ENCODE measurements at regions not wholly inside any gene's neighbourhood (a gene's known extent, or its start where the extent isn't known, plus 50 kb on each side); places are given as distances from the start of the nearest gene placed in this dataset.
"Not testable (repeated sequence)": the region's sequence is repeated elsewhere in the genome, so short reads cannot be mapped to it uniquely, and the experiment has no call there.

DNA sequence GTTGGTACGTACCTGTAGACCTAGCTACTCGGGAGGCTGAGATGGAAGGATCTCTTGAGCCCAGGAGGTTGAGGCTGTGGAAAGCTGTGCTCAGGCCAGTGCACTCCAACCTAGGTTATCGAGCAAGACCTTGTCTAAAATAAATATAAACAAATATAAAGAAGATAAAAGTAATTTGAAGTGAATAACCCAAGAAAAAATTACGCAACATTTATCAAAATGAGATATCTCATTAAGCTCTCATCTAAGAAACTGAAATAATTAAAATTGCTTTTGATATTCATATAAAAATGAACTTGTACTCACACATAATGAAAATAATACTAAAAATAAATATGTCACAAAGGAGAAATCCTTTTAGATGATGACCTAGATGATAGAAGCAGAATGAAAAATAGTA lies 647.1 kb upstream of the NCAM2 start:
- no peak for DNase-seq (ENCODE audit: low spot score)

DNA sequence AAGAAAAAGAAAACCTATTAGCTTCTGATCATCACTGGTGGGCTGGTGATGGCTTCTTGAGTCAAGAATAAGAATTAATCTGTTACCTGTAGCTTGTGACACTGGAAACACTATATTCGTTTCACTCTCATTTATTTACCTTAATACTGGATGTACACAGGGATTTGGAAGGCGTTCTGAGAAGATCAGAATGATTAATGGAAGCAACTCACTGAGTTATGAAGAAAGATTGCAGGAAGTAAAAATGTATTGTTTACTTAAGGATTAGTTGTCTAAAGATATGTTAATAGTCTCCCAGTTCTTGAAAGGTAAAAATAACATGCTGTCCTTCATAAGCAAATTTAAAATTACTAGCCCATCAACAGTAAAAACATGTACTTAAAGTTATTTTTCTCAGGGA lies 644.9 kb upstream of the NCAM2 start:
- no peak for DNase-seq (ENCODE audit: low spot score)

GRCh38 chr21:20373031-20373430 lies 625.2 kb upstream of the NCAM2 start:
- no peak for DNase-seq (ENCODE audit: low spot score)

GRCh38 chr21:20377250-20377649 lies 621.0 kb upstream of the NCAM2 start:
- no peak for DNase-seq (ENCODE audit: low spot score)

DNA sequence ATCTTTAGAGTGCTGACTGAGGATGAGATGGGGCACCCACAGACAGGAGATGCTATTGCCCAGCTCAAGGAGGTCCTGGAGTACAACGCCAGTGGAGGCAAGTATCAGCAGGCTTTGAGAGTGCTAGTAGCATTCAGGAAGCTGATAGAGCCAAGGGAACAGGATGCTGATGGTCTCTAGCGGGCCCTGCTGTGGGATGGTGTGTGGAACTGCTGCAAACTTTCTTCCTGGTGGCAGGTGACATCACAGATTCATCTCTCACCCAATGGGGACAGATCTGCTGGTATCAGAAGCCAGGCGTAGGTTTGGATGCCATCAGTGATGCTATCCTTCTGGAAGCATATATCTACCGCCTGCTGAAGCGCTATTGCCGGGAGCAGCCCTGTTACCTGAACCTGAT lies 609.8 kb upstream of the NCAM2 start:
- DNase-seq (ENCODE audit: low spot score) = no peak

DNA sequence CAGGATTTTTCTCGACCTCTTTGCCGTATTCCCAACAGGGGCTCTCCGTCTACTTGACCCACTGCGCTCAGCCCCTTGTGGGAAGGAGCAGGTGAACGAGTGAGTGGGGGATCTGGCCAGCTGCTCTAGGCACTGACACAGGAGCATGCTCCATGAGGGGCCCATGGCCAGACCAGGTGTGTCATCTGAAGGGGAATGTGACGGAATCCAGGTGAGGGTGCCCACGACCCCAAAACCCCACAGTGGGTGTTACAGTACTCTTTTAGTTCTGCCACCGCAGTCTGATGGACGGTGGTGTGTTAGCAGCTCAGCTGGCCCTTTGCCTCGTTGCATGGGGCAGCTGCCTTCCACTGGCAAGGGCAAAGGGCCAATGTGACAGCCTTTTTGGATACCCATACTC lies 601.4 kb upstream of the NCAM2 start:
- DNase-seq (ENCODE audit: low spot score) = no peak

GRCh38 chr21:20404915-20405314 lies 593.3 kb upstream of the NCAM2 start:
- no peak for DNase-seq (ENCODE audit: low spot score)

DNA sequence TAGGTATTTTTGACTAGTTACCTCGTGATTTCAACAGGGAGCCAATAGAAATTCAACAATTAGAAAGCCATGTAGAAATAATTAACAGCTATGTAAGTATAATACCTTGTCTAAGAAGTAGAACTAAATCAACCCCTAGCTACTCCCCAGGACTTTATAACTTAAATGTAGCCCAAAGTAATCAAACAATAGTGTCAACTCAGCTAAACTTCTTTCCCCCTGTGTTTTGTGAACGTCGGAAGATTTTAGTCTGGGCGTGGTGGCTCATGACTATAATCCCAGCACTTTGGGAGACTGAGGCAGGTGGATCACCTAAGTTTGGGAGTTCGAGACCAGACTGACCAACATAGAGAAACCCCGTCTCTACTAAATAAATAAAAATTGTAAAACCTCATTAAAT lies 579.9 kb upstream of the NCAM2 start:
- no peak for DNase-seq (ENCODE audit: low spot score)

GRCh38 chr21:20419772-20420171 lies 578.4 kb upstream of the NCAM2 start:
- no peak for DNase-seq (ENCODE audit: low spot score)

DNA sequence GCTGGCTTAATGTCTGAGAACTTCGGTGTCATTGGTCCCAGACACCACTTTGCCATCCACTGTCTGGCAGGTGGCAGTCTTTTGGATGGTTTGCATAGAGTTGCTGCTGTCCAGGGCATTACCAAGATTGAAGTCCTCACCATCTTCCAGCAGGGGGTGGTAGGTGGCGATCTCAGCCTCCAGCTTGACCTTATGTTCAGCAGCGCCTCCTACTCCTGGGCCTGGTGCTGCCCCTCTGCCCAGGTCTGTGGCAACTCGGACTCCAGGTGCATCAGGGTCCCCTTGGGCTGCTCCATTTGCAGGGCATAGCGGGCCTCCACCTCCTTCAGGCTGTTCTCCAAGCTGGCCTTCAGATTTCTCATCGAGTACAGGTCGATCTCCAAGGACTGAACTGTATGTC lies 573.3 kb upstream of the NCAM2 start:
- DNase-seq (ENCODE audit: low spot score) = no peak

GRCh38 chr21:20425856-20426255 lies 572.4 kb upstream of the NCAM2 start:
- no peak for DNase-seq (ENCODE audit: low spot score)

GRCh38 chr21:20440338-20440737 lies 557.9 kb upstream of the NCAM2 start:
- no peak for DNase-seq (ENCODE audit: low spot score)

GRCh38 chr21:20443558-20444155 lies 554.6 kb upstream of the NCAM2 start:
- DNase-seq (ENCODE audit: low spot score) = no peak

GRCh38 chr21:20445971-20446370 lies 552.2 kb upstream of the NCAM2 start:
- no peak for DNase-seq (ENCODE audit: low spot score)

DNA sequence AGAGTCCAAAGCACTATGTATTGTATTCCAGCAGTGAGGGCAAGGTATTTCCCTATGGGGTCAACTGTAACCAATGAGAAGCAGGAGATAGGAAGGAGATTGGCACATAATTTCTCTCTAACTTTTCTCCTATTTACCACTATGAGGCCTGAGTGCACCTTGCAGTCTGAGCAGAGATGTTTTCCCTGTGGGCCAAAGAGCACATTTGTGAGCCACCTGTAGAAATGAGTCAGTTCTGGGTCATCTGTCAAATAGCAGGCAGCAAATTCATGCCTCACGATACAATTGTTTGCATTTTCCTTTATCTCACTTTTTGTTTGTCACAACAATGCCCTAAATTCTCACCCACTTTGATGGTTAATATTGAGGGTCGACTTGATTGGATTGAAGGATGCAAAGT lies 547.2 kb upstream of the NCAM2 start:
- DNase-seq (ENCODE audit: low spot score) = no peak

DNA sequence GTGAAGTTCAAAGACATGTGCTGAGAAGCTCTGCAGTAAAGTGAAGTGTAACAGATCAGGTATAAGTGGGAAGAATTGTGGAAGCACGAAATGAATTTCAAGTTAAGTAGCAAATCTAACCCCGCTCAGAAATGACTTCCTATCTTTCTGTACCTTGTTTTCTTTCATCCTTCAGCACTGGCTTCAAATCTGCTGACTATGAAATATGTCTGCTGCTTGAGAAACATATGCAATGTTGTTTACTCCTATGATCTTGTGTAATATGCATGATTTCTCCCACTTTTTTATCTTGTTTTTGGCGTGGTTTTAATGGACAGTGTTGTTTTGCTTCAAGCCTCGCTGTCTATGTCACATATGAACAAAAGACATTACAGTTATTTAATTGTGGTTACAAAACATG lies 545.3 kb upstream of the NCAM2 start:
- DNase-seq (ENCODE audit: low spot score) = no peak

- DNase-seq (ENCODE audit: low spot score) = no peak
Observed at GRCh38 chr21:20459838-20460237, 538.4 kb upstream of the NCAM2 start.

GRCh38 chr21:20463362-20463761 lies 534.8 kb upstream of the NCAM2 start:
- no peak for DNase-seq (ENCODE audit: low spot score)

GRCh38 chr21:20469361-20469760 lies 528.8 kb upstream of the NCAM2 start:
- DNase-seq (ENCODE audit: low spot score) = no peak

DNA sequence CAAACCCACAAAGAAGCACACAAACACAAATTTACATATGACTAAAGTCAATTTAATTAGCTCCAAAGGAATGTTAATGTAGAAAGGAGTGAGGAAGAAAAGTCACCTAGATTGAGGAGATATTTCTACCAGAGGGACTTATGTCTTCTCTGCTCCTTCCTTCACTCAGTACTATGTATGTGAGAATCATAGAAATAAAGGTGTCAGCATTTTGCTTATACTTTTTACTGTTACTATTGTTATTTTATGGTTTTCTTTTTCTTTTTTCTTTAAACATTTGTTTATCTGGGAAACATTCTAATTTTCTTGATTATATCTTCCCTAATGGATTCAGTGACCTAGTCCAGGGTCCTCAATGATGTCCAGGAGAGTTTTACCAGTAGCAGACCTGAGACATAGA lies 511.9 kb upstream of the NCAM2 start:
- DNase-seq (ENCODE audit: low spot score) = no peak

DNA sequence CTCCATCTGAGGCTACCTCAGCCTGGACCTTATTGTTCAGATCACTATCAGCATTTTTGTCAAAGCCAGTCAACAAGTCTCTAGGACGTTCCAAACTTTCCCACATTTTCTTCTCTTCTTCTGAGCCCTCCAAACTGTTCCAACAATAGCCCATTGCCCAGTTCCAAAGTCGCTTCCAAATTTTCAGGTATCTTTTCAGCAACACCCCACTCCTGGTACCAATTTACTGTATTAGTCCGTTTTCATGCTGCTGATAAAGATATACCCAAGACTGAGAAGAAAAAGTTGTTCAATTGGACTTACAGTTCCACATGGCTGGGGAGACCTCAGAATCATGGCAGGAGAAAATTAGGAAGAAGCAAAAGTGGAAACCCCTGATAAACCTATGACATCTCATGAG lies 495.3 kb upstream of the NCAM2 start:
- DNase-seq (ENCODE audit: low spot score) = not testable (repeated sequence)

- DNase-seq (ENCODE audit: low spot score) = no peak
Observed at GRCh38 chr21:20507783-20508182, 490.4 kb upstream of the NCAM2 start.

GRCh38 chr21:20511216-20511880 lies 486.9 kb upstream of the NCAM2 start:
- no peak for DNase-seq (ENCODE audit: low spot score)

- DNase-seq (ENCODE audit: low spot score) = no peak
Observed at GRCh38 chr21:20515446-20515845, 482.8 kb upstream of the NCAM2 start.

Data from AG08396 (cell line).